ENCODE measurements at regions not wholly inside any gene's neighbourhood (a gene's known extent, or its start where the extent isn't known, plus 50 kb on each side); places are given as distances from the start of the nearest gene placed in this dataset.
A peak's percentile ranks its signal among the peaks of the same experiment; 100 is the strongest.

DNA sequence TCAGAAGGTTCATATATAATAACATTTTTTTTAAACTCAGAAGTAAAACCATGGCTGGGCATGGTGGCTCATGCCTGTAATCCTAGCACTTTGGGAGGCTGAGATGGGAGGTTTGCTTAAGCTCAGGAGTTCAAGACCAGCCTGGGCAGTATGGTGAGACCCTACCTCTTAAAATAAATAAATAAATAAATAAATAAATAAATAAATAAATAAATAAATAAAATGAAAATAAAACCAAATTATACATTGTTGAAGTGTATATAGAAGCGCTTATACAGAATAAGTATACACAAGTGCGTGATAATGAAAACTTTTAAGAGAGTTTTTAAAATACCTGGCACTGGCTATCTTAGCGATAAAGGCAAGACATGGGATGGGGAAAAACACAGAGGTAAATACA, 71.6 kb downstream of the OR2B2 start:
- DNase-seq (ENCODE audit: unreplicated experiment), result no peak
- Mint-ChIP-seq H3K36me3 (ENCODE audit: insufficient read depth, unreplicated experiment) (peaks cover 7% of the 10 kb centered on the region), H3K4me3 (ENCODE audit: unreplicated experiment) (no peak overlapping the region), H3K4me1 (ENCODE audit: insufficient read depth, unreplicated experiment) (peaks cover 18% of the 10 kb centered on the region), H3K27ac (ENCODE audit: low read depth, unreplicated experiment) (no peak overlapping the region), H3K27me3 (ENCODE audit: insufficient read depth, unreplicated experiment) (no peaks in the 10 kb centered on the region), H3K9me3 (ENCODE audit: unreplicated experiment) (no peaks in the 10 kb centered on the region)
- intact Hi-C loops (cut with micrococcal nuclease), result no loop called here
- CTCF ChIA-PET, result interaction anchor here (0.9 to 1.2 kb wide), 2 partner anchors 25 to 29 kb away, joined by 3 to 4 read pairs; a partner anchor contains a TSS
- BruUV-seq (replicated peaks), result no TSS peak
- POLR2A ChIA-PET, result interaction anchor here (0.6 to 2.1 kb wide), 10 partner anchors 8 to 1877 kb away, joined by 3 to 9 read pairs (median 4); a partner anchor contains a TSS
- TF ChIP-seq, protein P1, sequence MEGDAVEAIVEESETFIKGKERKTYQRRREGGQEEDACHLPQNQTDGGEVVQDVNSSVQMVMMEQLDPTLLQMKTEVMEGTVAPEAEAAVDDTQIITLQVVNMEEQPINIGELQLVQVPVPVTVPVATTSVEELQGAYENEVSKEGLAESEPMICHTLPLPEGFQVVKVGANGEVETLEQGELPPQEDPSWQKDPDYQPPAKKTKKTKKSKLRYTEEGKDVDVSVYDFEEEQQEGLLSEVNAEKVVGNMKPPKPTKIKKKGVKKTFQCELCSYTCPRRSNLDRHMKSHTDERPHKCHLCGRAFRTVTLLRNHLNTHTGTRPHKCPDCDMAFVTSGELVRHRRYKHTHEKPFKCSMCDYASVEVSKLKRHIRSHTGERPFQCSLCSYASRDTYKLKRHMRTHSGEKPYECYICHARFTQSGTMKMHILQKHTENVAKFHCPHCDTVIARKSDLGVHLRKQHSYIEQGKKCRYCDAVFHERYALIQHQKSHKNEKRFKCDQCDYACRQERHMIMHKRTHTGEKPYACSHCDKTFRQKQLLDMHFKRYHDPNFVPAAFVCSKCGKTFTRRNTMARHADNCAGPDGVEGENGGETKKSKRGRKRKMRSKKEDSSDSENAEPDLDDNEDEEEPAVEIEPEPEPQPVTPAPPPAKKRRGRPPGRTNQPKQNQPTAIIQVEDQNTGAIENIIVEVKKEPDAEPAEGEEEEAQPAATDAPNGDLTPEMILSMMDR (IDR thresholded peaks at IDR 0.05; ENCODE audit: unreplicated experiment), result no peak

DNA sequence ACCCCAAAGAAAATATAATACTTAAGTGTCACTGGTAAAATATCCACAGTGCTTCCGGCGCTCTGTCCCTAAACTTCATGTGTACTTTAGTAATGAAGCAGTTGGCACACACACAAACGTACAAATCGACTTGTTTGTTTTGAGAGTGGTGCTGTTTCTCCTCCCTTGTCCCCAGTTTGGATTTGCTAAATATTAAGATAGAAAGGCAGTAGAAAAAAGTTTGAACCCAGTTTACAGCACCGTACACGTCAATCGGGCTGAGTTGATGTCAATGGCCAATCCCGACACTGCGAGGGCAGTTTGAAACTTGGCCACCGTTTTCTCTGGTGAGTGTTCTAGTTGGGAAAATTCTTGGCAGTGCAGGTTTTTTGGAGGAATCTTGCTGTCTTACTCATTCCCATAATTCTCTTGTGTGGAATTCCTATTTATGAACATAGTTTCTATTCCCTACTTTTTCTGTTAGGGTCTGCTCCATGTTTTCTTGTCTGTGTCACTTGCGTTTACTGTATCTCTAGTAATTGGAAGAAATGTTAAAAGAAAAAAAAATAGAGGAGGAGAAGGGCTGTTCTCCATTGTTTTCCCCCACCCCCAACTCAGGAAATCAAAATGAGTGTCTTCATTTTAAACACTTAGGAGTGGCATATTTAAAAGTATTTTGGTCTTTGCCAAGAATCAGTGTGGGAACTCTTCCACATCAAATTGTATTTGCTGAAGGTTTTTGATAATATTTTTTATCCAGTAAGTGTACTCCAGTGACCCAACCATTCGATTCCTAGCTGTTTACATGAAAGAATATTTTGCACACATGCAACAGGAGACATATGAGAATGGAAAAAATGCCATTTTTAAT, 72.3 kb downstream of the OR2B2 start:
- Mint-ChIP-seq H3K4me1 (ENCODE audit: insufficient read depth, unreplicated experiment) (peaks cover 24% of the 10 kb centered on the region), H3K4me3 (ENCODE audit: unreplicated experiment) (no peak overlapping the region), H3K9me3 (ENCODE audit: unreplicated experiment) (no peaks in the 10 kb centered on the region), H3K27me3 (ENCODE audit: insufficient read depth, unreplicated experiment) (no peaks in the 10 kb centered on the region), H3K36me3 (ENCODE audit: insufficient read depth, unreplicated experiment) (peaks cover 7% of the 10 kb centered on the region), H3K27ac (ENCODE audit: low read depth, unreplicated experiment) (no peak overlapping the region)
- CTCF ChIA-PET, result interaction anchor here (1.2 to 1.3 kb wide), 2 partner anchors 25 to 708 kb away, joined by 3 to 4 read pairs; a partner anchor contains a TSS
- TF ChIP-seq, protein P1 (IDR thresholded peaks at IDR 0.05; ENCODE audit: unreplicated experiment), result no peak
- DNase-seq (ENCODE audit: unreplicated experiment), result peak; percentile 92
- intact Hi-C loops (cut with micrococcal nuclease), result no loop called here
- POLR2A ChIA-PET, result interaction anchor here (0.6 to 11.9 kb wide), 30 partner anchors 9 to 1876 kb away, joined by 3 to 826 read pairs (median 32); a partner anchor contains a TSS
- BruUV-seq (replicated peaks), result no TSS peak

DNA sequence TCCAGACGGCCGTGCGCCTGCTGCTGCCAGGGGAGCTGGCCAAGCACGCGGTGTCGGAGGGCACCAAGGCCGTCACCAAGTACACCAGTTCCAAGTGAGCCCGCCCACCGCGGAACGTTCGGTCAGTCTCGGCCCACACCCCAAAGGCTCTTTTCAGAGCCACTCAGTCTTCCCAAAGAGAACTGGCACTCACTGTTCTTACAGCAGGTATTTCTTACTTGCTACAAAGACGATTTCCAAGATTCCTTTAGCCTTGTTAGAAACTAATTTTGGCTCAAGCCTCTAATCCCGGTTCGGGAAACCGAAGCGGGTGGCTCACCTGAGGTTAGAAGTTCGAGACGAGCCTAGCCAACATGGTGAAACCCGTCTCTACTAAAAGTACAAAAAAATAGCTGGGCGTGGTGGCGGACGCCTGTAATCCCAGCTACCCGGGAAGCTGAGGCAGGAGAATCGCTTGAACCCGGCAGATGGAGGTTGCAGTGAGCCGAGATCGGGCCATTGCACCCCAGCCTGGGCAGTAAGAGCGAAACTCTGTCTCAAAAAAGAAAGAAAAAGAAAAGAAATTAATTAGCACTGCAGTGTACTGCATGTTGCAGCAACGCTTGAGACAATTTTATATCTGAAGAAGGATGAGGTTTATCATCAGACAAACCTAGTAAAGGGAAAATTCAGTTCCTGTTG, 73.1 kb downstream of the OR2B2 start:
- ChIA-PET CTCF (interaction anchor here (0.9 to 2.5 kb wide), 4 partner anchors 21 to 707 kb away, joined by 3 to 14 read pairs (median 5); a partner anchor contains a TSS), POLR2A (interaction anchor here (0.7 to 11.9 kb wide), 33 partner anchors 10 to 1822 kb away, joined by 3 to 826 read pairs (median 30); partner anchors contain the start of genes ZKSCAN8 and ZSCAN26)
- Mint-ChIP-seq H3K27me3 (ENCODE audit: insufficient read depth, unreplicated experiment) (no peaks in the 10 kb centered on the region), H3K4me1 (ENCODE audit: insufficient read depth, unreplicated experiment) (peaks cover 31% of the 10 kb centered on the region), H3K36me3 (ENCODE audit: insufficient read depth, unreplicated experiment) (peaks cover 10% of the 10 kb centered on the region), H3K4me3 (ENCODE audit: unreplicated experiment) (no peak overlapping the region), H3K9me3 (ENCODE audit: unreplicated experiment) (no peaks in the 10 kb centered on the region), H3K27ac (ENCODE audit: low read depth, unreplicated experiment) (no peak overlapping the region)
- DNase-seq (ENCODE audit: unreplicated experiment), result peak; percentile 59
- intact Hi-C loops (cut with micrococcal nuclease), result loop anchor here (1.0 kb wide), 2 partner anchors 26 to 56 kb away; a partner anchor contains a TSS
- TF ChIP-seq, protein P1 (IDR thresholded peaks at IDR 0.05; ENCODE audit: unreplicated experiment), result no peak
- no TSS peak for BruUV-seq (replicated peaks)

All from MCF 10A (cell line).